Calu3 (cell line): ENCODE measurements at regions not wholly inside any gene's neighbourhood (a gene's known extent, or its start where the extent isn't known, plus 50 kb on each side); places are given as distances from the start of the nearest gene placed in this dataset.
"Not testable (repeated sequence)": the region's sequence is repeated elsewhere in the genome, so short reads cannot be mapped to it uniquely, and the experiment has no call there.

ENCODE experiments used
- BruUV-seq: library from RNA; stranded (reverse); fragments of 400-500 nt; replicated peaks from 2 replicates; lab custom pipeline; 2021; lab: Mats Ljungman, UMichigan
- CTCF ChIA-PET: fragments of 300-600 bp; sonication (Branson Sonifier 250); formaldehyde crosslinking; loops from one replicate; lab custom pipeline; 2022; ENCODE audit warnings: antibody characterized with exemption; lab: Charles Lee
- DNase-seq: peaks from one replicate; pipeline ENCODE4 v3.0.0; 2022
- H3K27ac Mint-ChIP-seq: one replicate; pipeline ENCODE4 v1.8.0; 2022; ENCODE audit warnings: mixed read lengths; ENCODE audit not compliant: unreplicated experiment
- H3K27me3 Mint-ChIP-seq: one replicate; pipeline ENCODE4 v1.8.0; 2022; ENCODE audit warnings: mixed read lengths; ENCODE audit not compliant: unreplicated experiment
- H3K36me3 Mint-ChIP-seq: one replicate; pipeline ENCODE4 v1.8.0; 2022; ENCODE audit warnings: mild to moderate bottlenecking, moderate library complexity, mixed read lengths; ENCODE audit not compliant: insufficient read depth, unreplicated experiment
- H3K4me1 Mint-ChIP-seq: one replicate; pipeline ENCODE4 v1.8.0; 2022; ENCODE audit warnings: mild to moderate bottlenecking, low read depth, mixed read lengths; ENCODE audit not compliant: unreplicated experiment
- H3K4me3 Mint-ChIP-seq: one replicate; pipeline ENCODE4 v1.8.0; 2022; ENCODE audit warnings: mild to moderate bottlenecking, low read depth, moderate library complexity, mixed read lengths; ENCODE audit not compliant: unreplicated experiment
- H3K9me3 Mint-ChIP-seq: one replicate; pipeline ENCODE4 v1.8.0; 2022; ENCODE audit warnings: low read depth, mixed read lengths; ENCODE audit not compliant: unreplicated experiment
- CTCF ChIP-seq: fragments of 200-600 bp; IDR thresholded peaks from one replicate; pipeline ENCODE4 v1.8.0; 2022; ENCODE audit warnings: antibody characterized with exemption; ENCODE audit not compliant: unreplicated experiment
- intact Hi-C: fragments of 100-400 bp; cut with micrococcal nuclease; formaldehyde crosslinking; loops from one replicate; pipeline ENCODE4 v1.10.0; 2022; ENCODE audit not compliant: unreplicated experiment

- Mint-ChIP-seq H3K4me1 (peaks cover 20% of the 10 kb centered on the region), H3K36me3 (no peaks in the 10 kb centered on the region), H3K27me3 (no peaks in the 10 kb centered on the region), H3K27ac (no peak overlapping the region), H3K4me3 (no peak overlapping the region), H3K9me3 (peaks cover 2% of the 10 kb centered on the region)
- BruUV-seq = no TSS peak
- TF ChIP-seq CTCF = no peak
- intact Hi-C loops = no loop called here
- no peak for DNase-seq
- CTCF ChIA-PET = no interaction called here
These were observed 91.2 kb downstream of the POLR2M start for GRCh38 chr15:57797568-57798267.

- no peak for DNase-seq
- no peak for TF ChIP-seq CTCF
- Mint-ChIP-seq H3K36me3 (no peaks in the 10 kb centered on the region), H3K9me3 (no peaks in the 10 kb centered on the region), H3K4me1 (no peaks in the 10 kb centered on the region), H3K4me3 (no peak overlapping the region), H3K27ac (no peak overlapping the region), H3K27me3 (peaks cover 32% of the 10 kb centered on the region)
- intact Hi-C loops = no loop called here
- CTCF ChIA-PET = no interaction called here
- no TSS peak for BruUV-seq
These were observed 99.5 kb downstream of the POLR2M start for GRCh38 chr15:57806003-57806402.

DNA sequence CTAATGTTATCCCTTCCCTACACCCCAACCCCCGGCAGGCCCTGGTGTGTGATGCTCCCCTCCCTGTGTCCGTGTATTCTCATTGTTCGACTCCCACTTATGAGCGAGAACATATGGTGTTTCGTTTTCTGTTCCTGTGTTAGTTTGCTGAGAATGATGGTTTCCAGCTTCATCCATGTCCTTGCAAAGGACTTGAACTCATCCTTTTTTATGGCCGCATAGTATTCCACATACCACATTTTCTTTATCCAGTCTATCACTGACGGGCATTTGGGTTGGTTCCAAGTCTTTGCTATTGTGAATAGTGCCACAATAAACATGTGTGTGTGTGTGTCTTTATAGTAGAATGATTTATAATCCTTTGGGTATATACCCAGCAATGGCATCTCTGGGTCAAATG, 102.8 kb downstream of the POLR2M start:
- H3K9me3 Mint-ChIP-seq, DNase-seq, H3K36me3 Mint-ChIP-seq, H3K4me1 Mint-ChIP-seq, BruUV-seq, H3K4me3 Mint-ChIP-seq, CTCF ChIA-PET, intact Hi-C loops, H3K27ac Mint-ChIP-seq: not testable (repeated sequence)
- H3K27me3 Mint-ChIP-seq = peaks cover 64% of the 10 kb centered on the region

GRCh38 chr15:57816599-57816998, 110.1 kb downstream of the POLR2M start:
- no peak for DNase-seq
- BruUV-seq = no TSS peak
- Mint-ChIP-seq H3K27ac (no peak overlapping the region), H3K27me3 (peaks cover 85% of the 10 kb centered on the region), H3K9me3 (no peaks in the 10 kb centered on the region), H3K36me3 (no peaks in the 10 kb centered on the region), H3K4me1 (no peaks in the 10 kb centered on the region), H3K4me3 (no peak overlapping the region)
- CTCF ChIA-PET = no interaction called here
- no peak for TF ChIP-seq CTCF
- intact Hi-C loops = no loop called here

DNA sequence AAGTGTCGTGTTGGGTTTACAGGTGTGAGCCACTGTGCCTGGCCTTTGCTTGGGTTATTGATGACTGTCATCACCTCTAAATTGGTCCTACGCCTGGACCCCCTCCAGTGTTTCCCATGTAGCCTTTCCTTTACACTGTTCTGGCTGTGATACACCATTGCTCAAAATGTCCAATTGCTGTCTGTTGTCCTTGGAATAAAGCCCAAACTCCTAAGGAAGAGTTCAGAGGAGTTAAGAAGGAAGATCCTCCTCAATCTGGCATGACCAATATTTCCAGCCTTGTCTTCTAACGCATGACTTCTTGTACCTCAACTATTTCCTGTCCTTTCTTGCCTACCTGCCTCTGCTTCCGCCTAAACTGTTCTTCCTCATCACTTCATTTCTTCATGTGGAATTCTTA, 113.1 kb downstream of the POLR2M start:
- H3K36me3 Mint-ChIP-seq = no peaks in the 10 kb centered on the region
- no peak for DNase-seq
- CTCF ChIA-PET = interaction anchor here (0.6 to 0.7 kb wide), 2 partner anchors 156 to 253 kb away, joined by 6 to 7 read pairs; no protein-coding TSS in a partner anchor
- H3K27me3 Mint-ChIP-seq = peaks cover 60% of the 10 kb centered on the region
- H3K9me3 Mint-ChIP-seq = no peaks in the 10 kb centered on the region
- no peak overlapping the region for H3K4me3 Mint-ChIP-seq
- no peak for TF ChIP-seq CTCF
- no peak overlapping the region for H3K27ac Mint-ChIP-seq
- BruUV-seq = no TSS peak
- intact Hi-C loops = no loop called here
- no peaks in the 10 kb centered on the region for H3K4me1 Mint-ChIP-seq
